ENCODE measurements at regions not wholly inside any gene's neighbourhood (a gene's known extent, or its start where the extent isn't known, plus 50 kb on each side); places are given as distances from the start of the nearest gene placed in this dataset.

- Histone ChIP-seq H3K4me1 (ENCODE audit: control insufficient read depth, insufficient read depth, low read length) (peaks cover 15% of the 10 kb centered on the region), H3K4me3 (ENCODE audit: low read depth, low read length) (no peak overlapping the region), H3K9ac (ENCODE audit: low read length) (no peak overlapping the region), H3K9me3 (ENCODE audit: control insufficient read depth, insufficient read depth, low read depth, low read length) (peaks cover 9% of the 10 kb centered on the region; the same call in 1 of the 2 replicates), H3K27me3 (ENCODE audit: control insufficient read depth, insufficient read depth, low read length) (no peaks in the 10 kb centered on the region), H3K27ac (ENCODE audit: low read depth, low read length) (no peak overlapping the region), H3K36me3 (ENCODE audit: control insufficient read depth, insufficient read depth, low read length) (no peaks in the 10 kb centered on the region)
Measured at GRCh38 chr11:112828421-112828820, 132.8 kb upstream of the NCAM1 start.

GRCh38 chr11:112829971-112830654 lies 131.1 kb upstream of the NCAM1 start:
- Histone ChIP-seq H3K4me1 (ENCODE audit: control insufficient read depth, insufficient read depth, low read length) (peaks cover 14% of the 10 kb centered on the region; the same call in 1 of the 2 replicates), H3K36me3 (ENCODE audit: control insufficient read depth, insufficient read depth, low read length) (no peaks in the 10 kb centered on the region), H3K9ac (ENCODE audit: low read length) (no peak overlapping the region), H3K27ac (ENCODE audit: low read depth, low read length) (no peak overlapping the region), H3K27me3 (ENCODE audit: control insufficient read depth, insufficient read depth, low read length) (no peaks in the 10 kb centered on the region), H3K9me3 (ENCODE audit: control insufficient read depth, insufficient read depth, low read depth, low read length) (0 out of 2 replicates have a peak, but pooled peaks cover 2% of the 10 kb centered on the region), H3K4me3 (ENCODE audit: low read depth, low read length) (no peak overlapping the region)

GRCh38 chr11:112831041-112831440 lies 130.2 kb upstream of the NCAM1 start:
- Histone ChIP-seq H3K9me3 (ENCODE audit: control insufficient read depth, insufficient read depth, low read depth, low read length) (0 out of 2 replicates have a peak, but pooled peaks cover 2% of the 10 kb centered on the region), H3K27ac (ENCODE audit: low read depth, low read length) (no peak overlapping the region), H3K36me3 (ENCODE audit: control insufficient read depth, insufficient read depth, low read length) (no peaks in the 10 kb centered on the region), H3K4me3 (ENCODE audit: low read depth, low read length) (no peak overlapping the region), H3K4me1 (ENCODE audit: control insufficient read depth, insufficient read depth, low read length) (peaks cover 9% of the 10 kb centered on the region; the same call in 1 of the 2 replicates), H3K27me3 (ENCODE audit: control insufficient read depth, insufficient read depth, low read length) (no peaks in the 10 kb centered on the region), H3K9ac (ENCODE audit: low read length) (no peak overlapping the region)

- Histone ChIP-seq H3K27ac (ENCODE audit: low read depth, low read length) (no peak overlapping the region), H3K4me3 (ENCODE audit: low read depth, low read length) (no peak overlapping the region)
Measured at GRCh38 chr11:112831969-112832766, 129.1 kb upstream of the NCAM1 start.

GRCh38 chr11:112834277-112834755 lies 126.9 kb upstream of the NCAM1 start:
- Histone ChIP-seq H3K9ac (ENCODE audit: low read length) (no peak overlapping the region), H3K27me3 (ENCODE audit: control insufficient read depth, insufficient read depth, low read length) (no peaks in the 10 kb centered on the region), H3K36me3 (ENCODE audit: control insufficient read depth, insufficient read depth, low read length) (no peaks in the 10 kb centered on the region), H3K9me3 (ENCODE audit: control insufficient read depth, insufficient read depth, low read depth, low read length) (no peaks in the 10 kb centered on the region), H3K4me1 (ENCODE audit: control insufficient read depth, insufficient read depth, low read length) (0 out of 2 replicates have a peak, but pooled peaks cover 5% of the 10 kb centered on the region), H3K4me3 (ENCODE audit: low read depth, low read length) (no peak overlapping the region), H3K27ac (ENCODE audit: low read depth, low read length) (no peak overlapping the region)

More at GRCh38 chr11:112831969-112832766, 129.1 kb upstream of the NCAM1 start:
- Histone ChIP-seq H3K9me3 (ENCODE audit: control insufficient read depth, insufficient read depth, low read depth, low read length) (no peaks in the 10 kb centered on the region), H3K4me1 (ENCODE audit: control insufficient read depth, insufficient read depth, low read length) (0 out of 2 replicates have a peak, but pooled peaks cover 5% of the 10 kb centered on the region), H3K36me3 (ENCODE audit: control insufficient read depth, insufficient read depth, low read length) (no peaks in the 10 kb centered on the region), H3K27me3 (ENCODE audit: control insufficient read depth, insufficient read depth, low read length) (no peaks in the 10 kb centered on the region), H3K9ac (ENCODE audit: low read length) (no peak overlapping the region)

- H3K9me3 ChIP-seq (ENCODE audit: control insufficient read depth, insufficient read depth, low read depth, low read length), result no peaks in the 10 kb centered on the region
- no peak overlapping the region for H3K9ac ChIP-seq (ENCODE audit: low read length)
Measured at GRCh38 chr11:112835591-112836255, 125.5 kb upstream of the NCAM1 start.

GRCh38 chr11:112836256-112836602 lies 125.0 kb upstream of the NCAM1 start:
- H3K36me3 ChIP-seq (ENCODE audit: control insufficient read depth, insufficient read depth, low read length), result no peaks in the 10 kb centered on the region
- H3K4me1 ChIP-seq (ENCODE audit: control insufficient read depth, insufficient read depth, low read length), result 0 out of 2 replicates have a peak, but pooled peaks cover 5% of the 10 kb centered on the region
- no peak overlapping the region for H3K9ac ChIP-seq (ENCODE audit: low read length)
- no peak overlapping the region for H3K4me3 ChIP-seq (ENCODE audit: low read depth, low read length)
- H3K27me3 ChIP-seq (ENCODE audit: control insufficient read depth, insufficient read depth, low read length), result no peaks in the 10 kb centered on the region
- no peak overlapping the region for H3K27ac ChIP-seq (ENCODE audit: low read depth, low read length)
- H3K9me3 ChIP-seq (ENCODE audit: control insufficient read depth, insufficient read depth, low read depth, low read length), result no peaks in the 10 kb centered on the region

More at GRCh38 chr11:112835591-112836255, 125.5 kb upstream of the NCAM1 start:
- H3K27me3 ChIP-seq (ENCODE audit: control insufficient read depth, insufficient read depth, low read length), result no peaks in the 10 kb centered on the region
- H3K36me3 ChIP-seq (ENCODE audit: control insufficient read depth, insufficient read depth, low read length), result no peaks in the 10 kb centered on the region
- H3K4me3 ChIP-seq (ENCODE audit: low read depth, low read length), result no peak overlapping the region
- 0 out of 2 replicates have a peak, but pooled peaks cover 5% of the 10 kb centered on the region for H3K4me1 ChIP-seq (ENCODE audit: control insufficient read depth, insufficient read depth, low read length)
- H3K27ac ChIP-seq (ENCODE audit: low read depth, low read length), result no peak overlapping the region

GRCh38 chr11:112837162-112837826 lies 123.9 kb upstream of the NCAM1 start:
- Histone ChIP-seq H3K4me1 (ENCODE audit: control insufficient read depth, insufficient read depth, low read length) (0 out of 2 replicates have a peak, but pooled peaks cover 5% of the 10 kb centered on the region), H3K9ac (ENCODE audit: low read length) (no peak overlapping the region), H3K27ac (ENCODE audit: low read depth, low read length) (no peak overlapping the region), H3K27me3 (ENCODE audit: control insufficient read depth, insufficient read depth, low read length) (no peaks in the 10 kb centered on the region), H3K36me3 (ENCODE audit: control insufficient read depth, insufficient read depth, low read length) (no peaks in the 10 kb centered on the region), H3K4me3 (ENCODE audit: low read depth, low read length) (no peak overlapping the region), H3K9me3 (ENCODE audit: control insufficient read depth, insufficient read depth, low read depth, low read length) (no peaks in the 10 kb centered on the region)

- H3K9ac ChIP-seq (ENCODE audit: low read length), result no peak overlapping the region
- no peaks in the 10 kb centered on the region for H3K36me3 ChIP-seq (ENCODE audit: control insufficient read depth, insufficient read depth, low read length)
- H3K4me1 ChIP-seq (ENCODE audit: control insufficient read depth, insufficient read depth, low read length), result 0 out of 2 replicates have a peak, but pooled peaks cover 3% of the 10 kb centered on the region
- H3K27me3 ChIP-seq (ENCODE audit: control insufficient read depth, insufficient read depth, low read length), result no peaks in the 10 kb centered on the region
- no peak overlapping the region for H3K27ac ChIP-seq (ENCODE audit: low read depth, low read length)
- H3K9me3 ChIP-seq (ENCODE audit: control insufficient read depth, insufficient read depth, low read depth, low read length), result no peaks in the 10 kb centered on the region
- H3K4me3 ChIP-seq (ENCODE audit: low read depth, low read length), result no peak overlapping the region
Measured at GRCh38 chr11:112839051-112839450, 122.2 kb upstream of the NCAM1 start.

- H3K4me1 ChIP-seq (ENCODE audit: control insufficient read depth, insufficient read depth, low read length), result no peaks in the 10 kb centered on the region
- H3K36me3 ChIP-seq (ENCODE audit: control insufficient read depth, insufficient read depth, low read length), result no peaks in the 10 kb centered on the region
- no peaks in the 10 kb centered on the region for H3K27me3 ChIP-seq (ENCODE audit: control insufficient read depth, insufficient read depth, low read length)
- no peaks in the 10 kb centered on the region for H3K9me3 ChIP-seq (ENCODE audit: control insufficient read depth, insufficient read depth, low read depth, low read length)
- no peak overlapping the region for H3K9ac ChIP-seq (ENCODE audit: low read length)
- no peak overlapping the region for H3K27ac ChIP-seq (ENCODE audit: low read depth, low read length)
- H3K4me3 ChIP-seq (ENCODE audit: low read depth, low read length), result no peak overlapping the region
Measured at GRCh38 chr11:112841729-112842128, 119.5 kb upstream of the NCAM1 start.

Measured in HUES6 (cell line).